Natural killer cell treated with Interleukin-12 subunit alpha and Interleukin-12 subunit beta and Interleukin-15 and Interleukin-18, amount 100 ng/mL, for 72 hours (primary cell): ENCODE measurements at regions not wholly inside any gene's neighbourhood (a gene's known extent, or its start where the extent isn't known, plus 50 kb on each side); places are given as distances from the start of the nearest gene placed in this dataset.
"Not testable (repeated sequence)": the region's sequence is repeated elsewhere in the genome, so short reads cannot be mapped to it uniquely, and the experiment has no call there.

ENCODE experiments used
- ATAC-seq, 2 donors: fragments of 150-1000 bp; cut with Tn5 transposase in 1 of 2; sonication (Bioruptor Pico), chemical (Tn5 transposase) in 1 of 2; 2 replicates each; pipeline ENCODE4 v1.10.0; 2021
- DNase-seq: peaks from one replicate; pipeline ENCODE4 v3.0.0; 2022; ENCODE audit warnings: low spot score
- H3K27ac Mint-ChIP-seq, 2 donors: 1 replicate in 1 of 2; 2 replicates in 1 of 2; pipeline ENCODE4 v1.8.0; 2022; ENCODE audit warnings: mixed read lengths in 2 of 2, mild to moderate bottlenecking in 1 of 2, moderate library complexity in 1 of 2
- H3K27me3 Mint-ChIP-seq, 2 donors: 1 replicate in 1 of 2; 2 replicates in 1 of 2; pipeline ENCODE4 v1.8.0; 2022; ENCODE audit warnings: mixed read lengths in 2 of 2
- H3K36me3 Mint-ChIP-seq: one replicate; pipeline ENCODE4 v1.8.0; 2022; ENCODE audit warnings: mixed read lengths
- H3K4me1 Mint-ChIP-seq, 2 donors: 1 replicate in 1 of 2; 2 replicates in 1 of 2; pipeline ENCODE4 v1.8.0; 2022; ENCODE audit warnings: low read depth in 2 of 2, mixed read lengths in 2 of 2, mild to moderate bottlenecking in 1 of 2
- H3K4me3 Mint-ChIP-seq: one replicate; pipeline ENCODE4 v1.8.0; 2022; ENCODE audit warnings: mixed read lengths
- H3K9me3 Mint-ChIP-seq: 2 replicates; pipeline ENCODE4 v1.8.0; 2022; ENCODE audit warnings: mixed read lengths

- Mint-ChIP-seq H3K4me1 (no peaks in the 10 kb centered on the region), H3K27ac (no peak overlapping the region)
Observed at GRCh38 chr9:36521148-36521547, 51.5 kb upstream of the MELK start.

DNA sequence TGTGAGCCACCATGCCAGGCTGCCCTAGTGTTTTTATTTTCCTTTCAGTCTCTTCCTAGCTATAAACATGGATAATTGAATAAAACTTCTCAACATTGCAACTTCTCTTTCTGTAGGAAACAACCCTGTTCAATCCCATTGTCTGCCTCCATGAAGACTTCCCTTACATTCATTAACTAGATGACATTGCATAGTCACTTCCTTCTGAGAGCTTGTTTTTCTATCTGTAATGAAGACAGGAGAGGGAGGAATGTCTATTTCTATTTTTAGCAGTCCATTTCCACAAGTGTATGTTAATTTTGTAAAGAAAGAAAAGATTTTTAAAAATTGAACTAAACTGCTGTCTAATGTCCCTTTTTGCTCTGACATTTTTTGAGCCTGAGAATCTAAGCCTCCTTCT lies 55.6 kb upstream of the MELK start:
- H3K27ac Mint-ChIP-seq = no peak overlapping the region
- peaks cover 0 to 5% of the 10 kb centered on the region in 2 donors for H3K27me3 Mint-ChIP-seq
- no peak for ATAC-seq
- no peaks in the 10 kb centered on the region for H3K36me3 Mint-ChIP-seq
- H3K9me3 Mint-ChIP-seq = no peaks in the 10 kb centered on the region
- no peak overlapping the region for H3K4me3 Mint-ChIP-seq
- no peaks in the 10 kb centered on the region for H3K4me1 Mint-ChIP-seq
- no peak for DNase-seq

More at GRCh38 chr9:36521148-36521547, 51.5 kb upstream of the MELK start:
- Mint-ChIP-seq H3K4me3 (no peak overlapping the region), H3K36me3 (no peaks in the 10 kb centered on the region), H3K27me3 (peaks cover 0 to 5% of the 10 kb centered on the region in 2 donors), H3K9me3 (no peaks in the 10 kb centered on the region)
- DNase-seq (no peak), ATAC-seq (no peak)

GRCh38 chr9:36504156-36504555 lies 68.5 kb upstream of the MELK start:
- no peaks in the 10 kb centered on the region for H3K27me3 Mint-ChIP-seq
- H3K9me3 Mint-ChIP-seq = no peaks in the 10 kb centered on the region
- no peaks in the 10 kb centered on the region for H3K36me3 Mint-ChIP-seq
- no peak overlapping the region for H3K27ac Mint-ChIP-seq
- DNase-seq (no peak), ATAC-seq (no peak)
- peaks cover 6% of the 10 kb centered on the region in 2 donors for H3K4me1 Mint-ChIP-seq
- H3K4me3 Mint-ChIP-seq = no peak overlapping the region

- DNase-seq (no peak), ATAC-seq (no peak)
- Mint-ChIP-seq H3K27me3 (no peaks in the 10 kb centered on the region), H3K27ac (no peak overlapping the region), H3K36me3 (no peaks in the 10 kb centered on the region), H3K4me1 (peaks cover 6% of the 10 kb centered on the region in 2 donors), H3K9me3 (no peaks in the 10 kb centered on the region), H3K4me3 (no peak overlapping the region)
Observed at GRCh38 chr9:36503172-36504088, 69.3 kb upstream of the MELK start.

- Mint-ChIP-seq H3K4me3 (no peak overlapping the region), H3K9me3 (no peaks in the 10 kb centered on the region), H3K4me1 (peaks cover 6% of the 10 kb centered on the region in 2 donors), H3K27ac (no peak overlapping the region), H3K27me3 (no peaks in the 10 kb centered on the region), H3K36me3 (no peaks in the 10 kb centered on the region)
- DNase-seq = no peak
- no peak for ATAC-seq
Observed at GRCh38 chr9:36501727-36502126, 71.0 kb upstream of the MELK start.

- DNase-seq, H3K27me3 Mint-ChIP-seq, H3K27ac Mint-ChIP-seq, H3K4me3 Mint-ChIP-seq, ATAC-seq, H3K36me3 Mint-ChIP-seq, H3K4me1 Mint-ChIP-seq, H3K9me3 Mint-ChIP-seq: not testable (repeated sequence)
Observed at GRCh38 chr9:36500931-36501330, 71.8 kb upstream of the MELK start.

- H3K4me1 Mint-ChIP-seq = peaks cover 10 to 19% of the 10 kb centered on the region in 2 donors
- H3K4me3 Mint-ChIP-seq = no peak overlapping the region
- H3K9me3 Mint-ChIP-seq = no peaks in the 10 kb centered on the region
- no peaks in the 10 kb centered on the region for H3K27me3 Mint-ChIP-seq
- H3K27ac Mint-ChIP-seq = no peak overlapping the region
- DNase-seq (no peak), ATAC-seq (no peak)
- H3K36me3 Mint-ChIP-seq = no peaks in the 10 kb centered on the region
Observed at GRCh38 chr9:36499174-36499890, 73.4 kb upstream of the MELK start.

- not testable (repeated sequence) for H3K9me3 Mint-ChIP-seq, H3K27me3 Mint-ChIP-seq, H3K36me3 Mint-ChIP-seq
- Mint-ChIP-seq H3K4me3 (peak overlapping the region; percentile 77), H3K4me1 (peaks cover 28 to 43% of the 10 kb centered on the region in 2 donors), H3K27ac (peak overlapping the region; percentile 73 to 92)
- peak; percentile 48 to 81 for ATAC-seq
- peak; percentile 79 for DNase-seq
Observed at GRCh38 chr9:36493564-36493963, 79.1 kb upstream of the MELK start.

DNA sequence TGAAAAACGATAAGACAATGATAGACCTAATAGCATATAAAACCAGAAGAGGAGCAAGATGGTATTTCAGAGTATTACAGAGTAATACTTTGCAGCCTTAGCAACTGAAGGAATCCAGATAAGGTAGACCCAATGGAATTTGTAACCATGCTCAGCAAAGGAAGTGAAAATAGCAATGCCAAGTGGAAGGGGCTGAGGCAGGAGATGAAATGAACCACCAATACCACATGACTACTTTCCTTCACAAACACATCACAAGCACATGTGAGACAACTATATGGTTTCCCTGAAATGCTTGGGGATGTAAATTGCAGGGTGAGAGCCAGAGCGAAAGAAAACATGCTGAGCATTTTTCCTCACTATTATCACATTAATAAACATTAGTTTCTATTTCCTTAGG lies 79.8 kb upstream of the MELK start:
- no peaks in the 10 kb centered on the region for H3K9me3 Mint-ChIP-seq
- peak overlapping the region; percentile 73 to 92 for H3K27ac Mint-ChIP-seq
- DNase-seq (no peak), ATAC-seq (peak in 1 of 2 donors; percentile 44)
- no peaks in the 10 kb centered on the region for H3K27me3 Mint-ChIP-seq
- H3K36me3 Mint-ChIP-seq = no peaks in the 10 kb centered on the region
- peak overlapping the region; percentile 40 for H3K4me3 Mint-ChIP-seq
- H3K4me1 Mint-ChIP-seq = peaks cover 35 to 50% of the 10 kb centered on the region in 2 donors

DNA sequence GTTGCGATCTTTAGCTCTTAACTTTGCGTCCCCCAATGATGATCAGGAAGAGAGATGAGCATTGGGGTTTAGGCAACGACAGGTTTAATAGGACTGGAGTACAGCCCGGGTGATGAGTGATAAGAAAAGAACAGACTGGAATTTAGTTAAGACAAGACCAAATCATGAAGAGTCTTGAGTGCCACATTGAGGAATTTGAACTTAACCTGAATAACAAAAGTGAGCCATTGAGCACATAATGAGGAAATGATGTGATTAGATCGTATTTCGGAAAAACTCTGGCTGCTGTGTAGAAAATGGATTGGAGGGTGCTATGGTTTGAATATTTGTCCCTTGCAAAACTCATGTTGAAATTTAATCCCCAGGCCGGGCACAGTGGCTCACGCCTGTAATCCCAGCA lies 83.2 kb upstream of the MELK start:
- Mint-ChIP-seq H3K27ac (peak overlapping the region; percentile 97 to 98), H3K27me3 (no peaks in the 10 kb centered on the region), H3K36me3 (no peaks in the 10 kb centered on the region), H3K4me1 (peaks cover 43 to 58% of the 10 kb centered on the region in 2 donors), H3K4me3 (no peak overlapping the region), H3K9me3 (no peaks in the 10 kb centered on the region)
- no peak for ATAC-seq
- no peak for DNase-seq

DNA sequence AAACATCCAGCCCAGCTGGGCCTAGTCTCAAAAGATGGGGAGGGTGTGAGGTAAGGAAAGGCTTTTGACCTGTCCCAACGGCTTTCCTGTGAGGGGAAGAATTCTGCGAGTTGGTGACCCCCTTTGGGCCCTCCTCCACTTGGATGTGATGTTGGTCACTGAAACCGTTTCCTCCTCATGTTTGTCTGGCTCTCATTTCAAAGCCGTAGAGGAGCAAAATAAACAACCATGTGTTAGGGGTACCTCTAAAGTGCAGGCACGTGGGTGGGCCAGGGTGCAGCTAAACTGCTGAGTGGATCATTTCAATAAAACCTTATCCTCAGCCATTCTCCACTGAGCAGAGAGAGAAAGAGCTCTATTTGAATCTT lies 84.3 kb upstream of the MELK start:
- Mint-ChIP-seq H3K27me3 (no peaks in the 10 kb centered on the region), H3K4me3 (peak overlapping the region; percentile 97), H3K27ac (peak overlapping the region; percentile 97 to 98), H3K4me1 (peaks cover 40 to 58% of the 10 kb centered on the region in 2 donors), H3K36me3 (no peaks in the 10 kb centered on the region), H3K9me3 (no peaks in the 10 kb centered on the region)
- DNase-seq (no peak), ATAC-seq (no peak)

DNA sequence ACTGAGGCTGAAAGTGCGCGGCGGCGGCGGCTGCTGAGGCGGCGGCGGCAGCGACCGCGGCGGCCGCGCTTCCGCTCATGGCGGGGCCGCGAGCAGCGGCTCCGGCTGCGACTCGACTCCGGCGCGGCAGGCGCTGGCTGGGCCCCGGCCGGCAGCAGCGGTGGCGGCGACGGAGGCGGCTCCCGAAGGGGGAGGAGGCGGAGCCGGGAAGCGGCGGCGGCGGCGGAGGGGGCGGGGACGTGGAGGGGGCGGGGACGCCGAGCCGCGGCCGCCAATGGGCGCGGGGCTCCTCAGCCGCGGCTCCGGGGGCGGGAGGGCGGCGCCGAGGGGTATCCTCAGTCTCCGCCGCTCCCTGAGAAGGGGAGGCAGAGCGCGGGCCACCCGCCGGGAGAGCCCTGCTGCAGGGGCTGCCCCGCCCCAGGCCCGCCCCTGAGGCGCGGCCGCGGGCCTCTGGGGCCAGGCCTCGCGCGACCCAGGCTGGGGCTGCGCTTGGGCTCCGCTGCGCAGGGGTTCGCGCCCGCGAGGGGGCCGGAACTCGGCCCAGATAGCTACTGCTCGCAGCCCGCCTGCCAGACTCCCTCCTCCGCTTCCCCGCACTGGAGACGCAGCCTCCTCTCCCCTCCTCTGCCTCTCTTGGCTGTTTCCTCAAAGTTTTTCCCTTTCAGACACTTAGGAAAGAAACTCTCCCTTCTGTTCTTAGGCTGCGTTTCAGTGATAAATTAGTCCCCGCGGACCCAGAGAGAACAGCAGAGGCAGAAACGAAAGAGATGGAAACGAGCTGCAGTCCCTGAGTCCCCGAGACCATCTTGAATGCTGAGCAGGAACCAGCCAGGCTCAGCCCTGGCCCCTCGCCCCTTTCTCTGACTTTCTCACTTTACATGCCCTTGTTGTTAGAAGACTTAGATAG lies 85.0 kb upstream of the MELK start:
- Mint-ChIP-seq H3K36me3 (no peaks in the 10 kb centered on the region), H3K9me3 (no peaks in the 10 kb centered on the region), H3K27ac (peak overlapping the region; percentile 97 to 98), H3K4me1 (peaks cover 35 to 53% of the 10 kb centered on the region in 2 donors), H3K4me3 (peak overlapping the region; percentile 97), H3K27me3 (no peaks in the 10 kb centered on the region)
- peak; percentile 97 for ATAC-seq
- peak; percentile 96 for DNase-seq

- Mint-ChIP-seq H3K9me3 (no peaks in the 10 kb centered on the region), H3K27me3 (no peaks in the 10 kb centered on the region), H3K4me1 (peaks cover 34 to 51% of the 10 kb centered on the region in 2 donors), H3K36me3 (no peaks in the 10 kb centered on the region), H3K4me3 (peak overlapping the region; percentile 84), H3K27ac (peak overlapping the region; percentile 52 to 71)
- DNase-seq (peak; percentile 73), ATAC-seq (peak; percentile 45 to 65)
Observed at GRCh38 chr9:36486933-36487481, 85.7 kb upstream of the MELK start.
